Skin epidermis (tissue), 12 donors: ENCODE measurements at regions not wholly inside any gene's neighbourhood (a gene's known extent, or its start where the extent isn't known, plus 50 kb on each side); places are given as distances from the start of the nearest gene placed in this dataset.
"Not testable (repeated sequence)": the region's sequence is repeated elsewhere in the genome, so short reads cannot be mapped to it uniquely, and the experiment has no call there.

Source experiments
- H3K27ac ChIP-seq, 21 experiments: fragments of 200-600 bp; sonication (generic) in 11 of 21; one replicate each; pipeline ENCODE4 v1.5.0; 2020; ENCODE audit warnings: mild to moderate bottlenecking in 3 of 21, inconsistent platforms in 2 of 21, moderate library complexity in 2 of 21
- H3K4me3 ChIP-seq, 7 experiments: fragments of 200-600 bp; sonication (generic) in 2 of 7; one replicate each; pipeline ENCODE4 v1.5.0; 2020; ENCODE audit warnings: inconsistent platforms in 2 of 7, mild to moderate bottlenecking in 2 of 7, moderate library complexity in 1 of 7

DNA sequence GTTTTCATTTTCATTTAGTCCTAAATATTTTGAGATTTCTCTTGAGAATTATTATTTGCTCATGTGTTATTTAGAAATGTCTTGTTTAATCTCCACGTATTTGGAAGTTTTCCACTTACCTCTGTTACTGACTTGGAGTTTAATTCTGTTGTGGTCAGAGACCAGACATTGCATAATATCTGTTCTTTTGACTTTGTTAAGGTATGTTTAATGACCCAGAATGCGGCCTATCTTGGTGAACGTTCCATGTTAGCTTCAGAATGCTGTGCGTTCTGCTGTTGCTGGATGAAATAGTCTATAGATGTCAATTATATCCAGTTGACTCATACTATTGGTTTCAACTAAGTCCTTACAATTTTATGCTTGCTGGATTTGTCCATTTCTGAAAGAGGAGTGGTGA lies 325.3 kb upstream of the TARS1 start:
- H3K4me3 ChIP-seq, result no peak overlapping the region
- H3K27ac ChIP-seq, result no peak overlapping the region

DNA sequence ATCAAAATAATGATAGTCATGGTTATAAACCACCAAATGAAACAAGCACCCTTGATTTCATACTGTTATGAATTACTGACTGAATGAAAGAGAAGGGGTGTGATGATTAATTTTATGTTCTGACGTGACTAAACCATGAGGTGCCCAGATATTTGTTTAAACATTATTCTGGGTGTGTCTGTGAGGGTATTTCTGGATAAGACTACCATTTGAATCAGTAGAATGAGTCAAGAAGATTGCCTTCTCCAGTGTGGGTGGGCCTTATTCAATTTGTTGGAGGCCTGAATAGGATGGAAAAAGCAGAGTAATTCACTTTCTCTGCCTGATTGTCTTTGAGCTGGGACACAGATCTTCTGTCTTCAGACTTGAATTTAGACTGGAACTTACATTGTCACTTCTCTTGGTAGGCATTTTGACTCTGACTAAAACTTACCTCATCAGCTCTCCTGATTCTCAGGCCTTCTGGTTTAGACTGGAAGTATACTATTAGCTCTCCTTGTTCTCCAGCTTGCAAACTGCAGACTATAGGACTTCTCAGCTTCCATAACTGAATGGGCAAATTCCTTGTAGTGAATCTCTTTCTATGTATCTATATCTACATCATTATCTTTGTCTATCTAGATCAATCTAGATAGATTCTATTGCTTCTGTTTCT lies 321.9 kb upstream of the TARS1 start:
- no peak overlapping the region for H3K4me3 ChIP-seq
- no peak overlapping the region for H3K27ac ChIP-seq

DNA sequence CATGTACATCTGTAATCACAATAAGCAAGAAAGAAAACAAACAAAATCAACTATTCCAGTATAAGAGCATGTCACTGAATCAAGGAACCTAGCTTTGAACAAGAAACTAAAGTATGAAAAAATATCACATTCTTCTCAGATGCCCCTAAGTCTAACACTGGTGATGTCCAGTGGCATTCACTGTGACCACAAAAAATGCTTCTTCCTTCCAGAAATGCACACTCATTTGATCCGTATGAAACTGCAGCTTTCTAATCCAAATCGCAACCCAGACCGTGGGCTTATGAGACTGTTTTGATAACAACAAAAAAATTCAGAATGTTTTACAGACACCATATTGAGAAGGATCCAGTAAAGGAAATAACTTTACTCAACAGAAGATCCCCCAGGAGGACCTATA lies 320.1 kb upstream of the TARS1 start:
- H3K27ac ChIP-seq, result no peak overlapping the region
- H3K4me3 ChIP-seq, result no peak overlapping the region

DNA sequence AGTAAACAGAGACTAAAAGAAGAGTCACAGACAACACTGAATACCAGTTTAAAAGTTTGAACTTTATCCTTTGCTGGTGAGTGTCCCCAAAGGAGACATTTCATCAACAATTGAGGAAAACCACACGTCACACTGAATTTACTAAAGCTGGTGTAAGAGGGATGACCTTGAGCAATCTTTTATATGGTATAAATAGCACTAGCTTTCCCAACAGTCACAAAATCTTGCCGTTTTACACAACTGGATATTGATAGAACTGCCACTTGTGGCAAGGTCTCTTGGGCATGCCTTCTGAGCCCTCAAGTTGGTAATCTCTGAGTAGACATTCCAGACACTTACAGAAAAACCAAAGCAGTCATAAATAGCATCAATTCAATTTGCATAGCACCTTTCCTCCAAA lies 311.5 kb upstream of the TARS1 start:
- H3K4me3 ChIP-seq, result no peak overlapping the region
- no peak overlapping the region for H3K27ac ChIP-seq

DNA sequence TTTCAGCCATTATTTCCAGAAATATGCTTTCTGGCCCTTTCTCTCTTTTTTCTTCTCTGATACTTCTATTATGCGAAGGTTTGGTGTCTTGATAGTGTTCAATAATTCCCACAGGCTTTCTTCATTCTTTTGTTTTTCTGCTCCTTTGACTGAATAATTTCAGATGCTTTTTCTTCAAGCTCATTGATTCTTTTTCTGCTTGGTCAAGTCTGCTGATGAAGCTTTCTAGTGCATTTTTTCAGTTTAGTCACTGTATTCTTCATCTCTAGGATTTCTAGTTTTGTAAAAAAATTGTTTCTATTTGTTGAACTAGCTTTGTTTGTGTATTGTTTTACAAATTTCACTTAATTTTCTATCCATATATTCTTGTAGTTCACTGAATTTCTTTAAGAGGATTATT lies 304.0 kb upstream of the TARS1 start:
- no peak overlapping the region for H3K4me3 ChIP-seq
- no peak overlapping the region for H3K27ac ChIP-seq

DNA sequence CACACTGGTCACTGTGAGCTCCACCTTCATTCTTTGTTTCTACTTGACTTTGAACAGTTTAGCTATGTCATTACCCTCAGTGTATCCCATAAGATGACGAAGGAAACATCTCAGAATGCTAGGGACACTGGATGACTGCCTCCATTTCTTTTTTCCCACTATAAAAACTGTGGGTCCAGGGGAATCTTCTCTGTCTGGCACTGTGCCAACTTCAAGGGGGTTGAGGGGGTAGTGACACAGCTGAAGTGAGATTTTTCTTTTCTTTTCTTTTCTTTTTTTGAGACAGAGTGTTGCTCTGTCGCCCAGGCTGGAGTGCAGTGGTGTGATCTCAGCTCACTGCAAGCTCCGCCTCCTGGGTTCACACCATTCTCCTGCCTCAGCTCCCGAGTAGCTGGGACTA lies 302.6 kb upstream of the TARS1 start:
- H3K4me3 ChIP-seq, result not testable (repeated sequence)

DNA sequence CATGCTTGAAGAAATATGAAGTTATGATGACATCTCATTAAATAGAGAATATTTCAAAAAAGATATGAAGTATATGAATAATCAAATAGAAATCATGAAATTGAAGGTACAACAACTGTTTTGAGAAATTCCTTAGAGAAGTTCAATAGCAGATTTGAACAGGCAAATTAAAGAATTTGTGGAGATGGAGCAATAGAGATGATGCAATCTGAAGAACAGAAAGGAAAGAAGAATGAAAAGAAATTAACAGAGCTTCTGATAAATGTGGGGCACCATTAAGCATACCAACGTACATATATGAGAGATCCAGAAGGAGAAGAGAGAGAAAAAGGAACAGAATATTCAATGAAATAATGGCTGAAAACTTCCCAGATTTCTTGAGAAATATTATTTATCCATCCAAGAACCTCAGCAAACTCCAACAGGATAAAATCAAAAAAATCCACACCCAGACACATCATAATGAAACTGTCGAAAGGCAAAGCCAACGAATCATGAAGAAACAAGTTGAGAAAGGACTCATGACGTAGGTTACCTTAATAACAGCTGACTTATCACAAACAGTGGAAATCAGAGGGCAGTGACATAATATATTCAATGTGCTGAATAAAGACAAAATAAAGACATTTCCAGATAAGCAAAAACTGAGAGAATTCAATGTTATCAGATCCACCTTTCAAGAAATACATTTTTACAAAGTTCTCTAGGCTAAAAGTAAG lies 297.2 kb upstream of the TARS1 start:
- Histone ChIP-seq H3K4me3 (no peak overlapping the region), H3K27ac (no peak overlapping the region)

More for the DNA sequence above, 302.6 kb upstream of the TARS1 start:
- H3K27ac ChIP-seq, result not testable (repeated sequence)

DNA sequence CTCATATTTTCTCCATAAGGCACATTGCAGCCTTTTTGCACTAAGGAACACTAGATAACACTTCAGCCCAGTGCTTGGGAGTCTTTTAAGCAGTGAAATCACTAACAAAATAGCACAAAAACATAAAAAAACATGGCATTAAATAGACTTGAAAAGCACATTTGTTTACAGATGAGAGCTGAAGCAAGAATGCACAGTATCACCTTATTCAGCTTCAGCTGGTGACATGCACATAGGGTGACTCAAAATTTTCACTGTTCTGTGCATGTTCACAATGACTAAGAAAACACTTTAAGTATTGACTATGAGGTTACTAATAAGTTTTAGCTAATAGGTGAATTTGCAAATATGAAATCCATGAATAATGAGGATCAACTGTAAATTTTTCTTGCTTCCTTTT lies 293.9 kb upstream of the TARS1 start:
- H3K27ac ChIP-seq, result no peak overlapping the region
- H3K4me3 ChIP-seq, result no peak overlapping the region

DNA sequence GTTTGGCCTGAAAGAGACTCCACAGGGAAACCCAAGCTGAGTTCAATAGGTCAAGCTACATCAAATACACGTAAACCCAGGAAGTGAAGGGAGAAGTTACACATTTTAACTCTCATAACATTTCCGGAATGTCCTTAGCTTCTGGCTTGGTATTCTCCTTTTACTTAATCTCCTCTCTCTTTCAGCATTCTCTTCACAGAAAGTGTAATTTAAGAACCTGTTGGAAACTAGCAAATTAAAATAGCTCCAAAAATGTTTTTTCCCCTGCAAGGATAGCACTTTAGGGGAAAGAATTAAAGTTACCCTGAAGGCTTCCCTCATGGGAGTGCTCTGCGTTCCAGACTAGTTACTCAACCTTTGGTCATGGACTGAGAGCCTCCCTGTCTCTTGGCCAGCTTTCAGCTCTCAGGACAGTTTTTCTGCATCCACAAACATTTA lies 292.7 kb upstream of the TARS1 start:
- no peak overlapping the region for H3K4me3 ChIP-seq
- H3K27ac ChIP-seq, result no peak overlapping the region

DNA sequence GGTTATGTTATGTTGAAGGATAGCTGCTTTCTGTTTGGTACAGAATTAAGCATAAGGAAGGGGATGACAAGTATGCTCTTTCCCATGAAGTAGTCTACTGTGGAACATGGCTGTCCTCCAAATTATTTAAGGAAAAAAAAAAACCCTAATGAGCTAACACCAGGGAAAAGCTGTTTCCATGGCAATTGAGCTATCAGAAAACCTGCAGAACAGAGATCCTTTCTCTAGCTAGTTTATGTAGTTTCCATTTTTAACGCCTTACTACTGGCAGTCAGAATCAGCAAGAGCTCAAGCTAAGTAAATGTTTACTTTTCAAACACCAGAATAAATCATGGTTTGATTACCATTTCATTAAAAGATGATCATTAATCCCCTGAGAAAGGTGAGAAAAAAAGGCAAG lies 287.4 kb upstream of the TARS1 start:
- H3K4me3 ChIP-seq, result no peak overlapping the region
- no peak overlapping the region for H3K27ac ChIP-seq

DNA sequence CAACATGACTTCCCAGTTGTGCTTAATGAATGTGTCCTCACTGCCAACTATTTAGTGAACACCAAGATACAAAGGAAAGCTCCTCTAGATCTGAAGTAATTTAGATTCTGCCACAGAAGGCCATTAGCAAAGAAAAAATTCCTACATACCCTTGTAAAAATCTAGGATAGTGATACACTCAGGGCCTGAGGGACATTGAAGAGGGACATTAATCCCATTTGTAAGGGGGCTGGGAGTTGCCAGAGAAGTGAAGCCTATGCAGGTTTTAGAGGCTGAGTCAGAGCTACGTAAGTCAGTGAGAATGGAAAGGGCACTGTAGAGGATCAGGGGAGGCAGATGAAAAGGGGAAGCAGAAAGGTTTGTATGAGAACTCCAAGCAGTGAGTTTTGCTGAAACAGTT lies 286.9 kb upstream of the TARS1 start:
- Histone ChIP-seq H3K4me3 (no peak overlapping the region), H3K27ac (no peak overlapping the region)

DNA sequence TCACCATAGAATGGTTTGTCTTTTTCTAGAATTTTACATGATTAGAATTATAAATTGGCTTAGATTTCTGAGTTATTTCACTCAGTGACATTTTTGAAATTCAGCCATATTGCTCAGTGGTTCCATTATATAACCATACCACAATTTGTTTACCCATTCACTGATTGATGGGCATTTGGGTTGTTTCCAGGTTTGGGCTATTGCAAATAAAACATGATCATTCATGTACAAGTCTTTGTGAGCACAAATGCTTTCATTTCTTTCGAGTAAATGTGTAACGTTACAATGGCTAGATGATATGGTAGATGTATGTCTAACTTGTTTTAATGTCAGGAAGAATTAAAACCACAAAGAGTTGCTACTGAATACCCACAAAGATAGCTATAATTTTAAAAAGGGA lies 279.9 kb upstream of the TARS1 start:
- Histone ChIP-seq H3K27ac (no peak overlapping the region), H3K4me3 (no peak overlapping the region)

DNA sequence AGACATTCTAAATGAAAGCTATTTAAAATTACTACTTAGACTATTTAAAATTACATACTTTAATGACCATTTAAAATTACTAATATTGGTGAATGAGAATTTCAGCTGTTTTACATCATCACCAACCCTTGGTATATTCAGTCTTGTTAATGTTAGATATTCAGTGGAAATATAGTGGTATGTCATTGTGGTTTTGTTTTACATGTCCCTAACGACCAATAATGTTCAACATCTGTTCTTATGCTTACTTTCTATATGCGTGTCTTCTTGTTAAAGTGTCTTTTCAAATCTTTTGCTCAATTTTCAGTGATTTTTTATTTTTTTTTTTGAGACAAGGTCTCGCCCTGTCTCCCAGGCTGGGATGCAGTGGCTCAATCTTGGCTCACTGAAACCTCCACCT lies 279.3 kb upstream of the TARS1 start:
- no peak overlapping the region for H3K27ac ChIP-seq
- no peak overlapping the region for H3K4me3 ChIP-seq

DNA sequence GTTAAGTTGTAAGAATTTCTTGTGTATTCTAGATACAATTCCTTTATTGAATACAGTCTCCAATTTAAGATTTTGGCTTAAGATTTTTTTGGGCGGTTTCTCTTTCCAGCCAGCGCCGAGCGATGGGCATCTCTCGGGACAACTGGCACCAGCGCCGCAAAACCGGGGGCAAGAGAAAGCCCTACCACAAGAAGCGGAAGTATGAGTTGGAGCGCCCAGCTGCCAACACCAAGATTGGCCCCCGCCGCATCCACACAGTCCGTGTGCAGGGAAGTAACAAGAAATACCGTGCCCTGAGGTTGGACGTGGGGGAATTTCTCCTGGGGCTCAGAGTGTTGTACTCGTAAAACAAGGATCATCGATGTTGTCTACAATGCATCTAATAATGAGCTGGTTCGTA lies 278.7 kb upstream of the TARS1 start:
- Histone ChIP-seq H3K27ac (no peak overlapping the region), H3K4me3 (no peak overlapping the region)

DNA sequence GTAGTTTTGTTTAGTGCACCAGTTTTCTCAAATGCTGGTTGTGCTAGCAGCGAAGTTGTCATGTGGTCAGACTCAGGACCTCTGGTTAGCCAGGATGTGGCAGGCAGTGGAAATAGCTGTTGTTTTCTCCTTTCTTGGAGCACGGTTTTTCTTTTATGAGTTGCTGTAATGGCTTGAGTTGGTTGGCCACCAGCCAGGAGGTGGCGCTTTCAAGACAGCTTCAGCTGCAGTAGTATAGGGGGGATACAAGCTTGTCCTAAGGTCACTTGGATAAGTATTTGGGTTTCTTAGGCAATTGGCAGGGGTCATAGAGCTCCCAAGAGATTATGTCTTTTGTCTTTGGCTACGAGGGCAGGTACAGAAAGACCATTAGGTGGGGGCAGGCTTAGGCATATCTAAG lies 274.2 kb upstream of the TARS1 start:
- Histone ChIP-seq H3K4me3 (no peak overlapping the region), H3K27ac (no peak overlapping the region)

DNA sequence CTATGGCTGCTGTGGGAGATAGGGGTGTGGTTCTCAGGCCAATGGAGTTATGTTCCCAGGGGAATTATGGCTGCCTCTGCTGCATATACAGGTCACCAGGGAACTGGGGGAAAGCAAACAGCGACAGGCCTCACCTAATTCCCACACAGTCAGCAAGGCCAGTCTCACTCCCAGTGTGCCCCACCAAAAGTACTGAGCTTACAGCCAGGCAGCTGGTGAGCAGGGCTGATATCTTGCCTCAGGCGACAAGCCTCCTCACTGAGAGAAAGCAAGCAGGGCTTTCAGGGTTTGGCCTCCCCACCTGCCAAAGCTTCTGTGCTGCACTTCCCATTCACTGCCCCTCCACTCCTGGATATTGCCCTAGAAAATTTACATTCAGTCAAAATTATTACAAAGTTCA lies 273.8 kb upstream of the TARS1 start:
- Histone ChIP-seq H3K4me3 (no peak overlapping the region), H3K27ac (no peak overlapping the region)

DNA sequence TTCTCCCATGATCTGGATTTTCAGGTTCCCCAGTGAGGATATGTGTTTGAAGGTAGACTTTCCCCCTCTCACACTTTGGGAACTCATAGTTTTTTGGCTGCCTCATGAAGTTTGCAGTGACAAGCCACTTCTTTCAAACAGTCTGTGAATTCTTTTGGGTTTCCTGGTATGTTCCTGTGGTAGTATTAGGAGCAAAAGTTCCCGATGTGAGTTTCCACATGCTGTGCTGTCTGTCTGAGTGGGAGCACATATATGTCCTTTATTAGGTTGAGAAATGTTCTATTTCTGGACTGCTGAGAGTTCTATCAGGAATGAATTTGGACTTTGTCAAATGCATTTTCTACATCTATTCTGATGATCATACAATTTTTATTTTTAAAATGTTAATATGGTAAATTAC lies 273.2 kb upstream of the TARS1 start:
- H3K4me3 ChIP-seq, result no peak overlapping the region
- no peak overlapping the region for H3K27ac ChIP-seq

DNA sequence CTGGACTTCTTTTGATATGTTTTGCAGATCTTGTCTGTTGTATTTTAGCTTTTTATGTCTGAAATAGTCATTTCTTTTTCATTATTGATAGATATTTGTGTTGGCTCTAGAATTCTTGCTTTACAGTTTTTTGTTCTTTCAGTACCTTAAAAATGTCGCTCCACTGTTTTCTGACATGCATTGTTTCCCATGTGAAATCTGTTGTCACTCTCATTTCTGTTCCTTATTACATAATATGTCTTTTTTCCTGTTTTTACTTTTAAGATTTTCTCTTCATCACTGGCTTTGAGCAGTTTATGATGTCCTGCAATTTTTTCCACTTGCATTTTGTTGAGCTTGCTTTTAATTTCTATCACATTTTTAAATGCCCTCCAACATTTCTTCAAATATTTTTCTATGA lies 270.4 kb upstream of the TARS1 start:
- H3K4me3 ChIP-seq, result no peak overlapping the region
- no peak overlapping the region for H3K27ac ChIP-seq

DNA sequence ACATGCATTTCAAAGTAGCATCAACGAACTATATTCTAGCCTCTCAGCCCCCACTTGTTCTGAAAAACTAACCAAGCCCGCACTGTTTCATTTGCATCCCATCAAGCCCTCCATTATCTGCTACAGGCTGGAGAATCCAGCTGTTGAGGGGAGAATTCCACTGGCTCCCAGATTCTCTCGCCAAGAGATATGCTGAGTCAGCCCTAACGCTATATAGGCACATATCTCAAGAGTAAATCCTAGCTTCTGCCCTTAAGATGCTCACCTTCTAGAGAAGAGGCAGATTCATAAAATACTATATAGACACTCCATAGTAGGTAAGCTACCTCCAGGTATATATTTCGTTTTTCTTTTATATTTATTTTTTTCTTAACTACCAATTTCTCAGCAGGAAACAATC lies 266.4 kb upstream of the TARS1 start:
- no peak overlapping the region for H3K27ac ChIP-seq
- no peak overlapping the region for H3K4me3 ChIP-seq

DNA sequence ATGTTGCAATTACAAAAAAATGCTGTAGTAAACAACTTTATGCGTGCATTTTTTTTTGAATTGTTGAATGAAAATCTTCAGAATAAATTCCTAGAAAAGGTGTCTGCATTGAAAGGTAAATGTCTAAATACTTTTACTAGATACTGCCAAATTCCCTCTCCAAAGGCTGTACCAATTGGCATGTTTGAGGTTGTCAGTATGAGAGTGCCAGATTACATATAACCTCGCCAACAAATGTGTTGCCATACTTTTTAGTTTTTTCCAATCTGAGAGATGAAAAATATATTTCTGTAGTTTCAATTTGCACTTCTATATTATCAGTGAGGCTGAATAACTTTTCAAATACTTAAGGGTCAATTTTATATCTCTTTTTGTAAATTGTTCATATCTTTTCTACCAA lies 261.5 kb upstream of the TARS1 start:
- Histone ChIP-seq H3K4me3 (no peak overlapping the region), H3K27ac (no peak overlapping the region)

DNA sequence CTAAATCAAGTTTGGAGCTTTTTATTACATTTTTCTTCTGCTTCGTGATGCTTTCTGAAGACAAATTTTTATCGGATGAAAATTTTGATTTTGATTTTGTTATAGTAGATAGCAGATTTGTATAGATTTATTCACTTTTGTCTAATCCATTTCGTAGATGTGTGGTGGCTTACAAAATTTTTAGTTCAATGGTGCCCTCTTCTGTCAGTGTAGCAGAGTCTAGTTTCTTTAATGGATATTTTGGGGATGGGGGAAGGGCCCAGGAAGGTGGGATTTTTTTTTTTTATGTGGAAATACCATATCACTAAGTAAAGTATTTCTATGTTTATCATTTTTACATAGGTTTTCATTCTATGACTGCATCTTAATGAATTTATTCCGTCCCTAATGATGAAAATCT lies 259.9 kb upstream of the TARS1 start:
- no peak overlapping the region for H3K4me3 ChIP-seq
- H3K27ac ChIP-seq, result no peak overlapping the region

DNA sequence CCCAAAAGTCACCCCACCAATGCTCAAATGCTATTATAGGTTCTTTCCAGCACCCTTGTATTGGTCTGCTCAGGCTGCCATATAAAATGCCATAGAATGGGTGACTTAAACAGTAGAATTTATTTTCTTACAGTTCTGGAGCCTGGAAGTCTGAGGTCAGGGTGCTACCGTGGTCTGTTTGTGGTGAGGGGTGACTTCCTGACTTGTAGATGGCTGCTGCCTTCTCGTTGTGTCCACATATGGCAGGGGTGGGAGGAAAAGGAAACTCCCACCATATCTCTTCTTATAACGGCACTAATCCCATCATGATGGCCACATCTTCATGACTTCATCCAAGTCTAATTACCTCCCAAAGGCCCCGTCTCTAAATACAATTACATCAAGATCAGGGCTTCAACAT lies 257.8 kb upstream of the TARS1 start:
- Histone ChIP-seq H3K4me3 (no peak overlapping the region), H3K27ac (no peak overlapping the region)
